NCI-H1105 (cell line): ENCODE measurements at regions not wholly inside any gene's neighbourhood (a gene's known extent, or its start where the extent isn't known, plus 50 kb on each side); places are given as distances from the start of the nearest gene placed in this dataset.

ENCODE experiments used
- DNase-seq: peaks from one replicate; lab custom pipeline; 2025; lab: John Stamatoyannopoulos, UW

DNA sequence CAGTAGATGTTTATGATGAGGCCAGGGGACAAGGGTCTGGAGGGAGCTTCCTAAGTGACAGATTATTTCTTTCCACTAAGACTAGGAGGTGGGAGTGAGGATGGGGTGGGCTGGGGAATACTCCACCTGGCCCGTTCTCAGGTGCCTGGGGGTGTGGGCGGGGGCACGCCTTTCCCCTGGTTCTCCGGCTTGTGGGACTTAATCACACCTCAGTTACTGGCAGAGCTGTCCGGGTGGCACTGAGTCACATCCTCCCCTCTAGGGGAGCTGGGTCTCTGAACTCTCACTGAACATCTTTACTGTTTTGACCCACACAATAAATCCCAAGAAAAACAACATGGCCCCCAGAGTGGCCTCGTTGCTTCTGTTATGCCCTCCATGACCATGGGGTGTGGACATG, 332.8 kb downstream of the MAF start:
- no peak for DNase-seq

DNA sequence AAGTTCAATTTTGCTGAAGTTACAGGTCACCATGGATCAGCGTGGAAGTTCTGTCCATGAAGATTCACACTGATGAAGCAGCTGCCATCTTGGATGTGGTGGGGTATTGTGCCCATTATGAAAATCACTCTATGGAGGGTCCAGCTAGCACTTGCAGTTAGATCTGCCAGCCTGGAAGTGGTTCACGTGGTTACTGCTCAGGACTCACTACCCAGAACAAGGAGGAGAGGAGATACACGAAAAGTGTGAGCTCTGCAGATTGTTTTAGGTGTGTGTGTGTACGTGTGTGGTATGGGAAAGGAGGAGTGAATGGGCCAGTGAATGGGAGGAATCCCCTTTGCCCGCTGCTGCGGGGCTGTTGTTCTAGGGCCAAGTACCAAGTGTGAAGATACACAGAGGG, 333.4 kb downstream of the MAF start:
- no peak for DNase-seq

DNA sequence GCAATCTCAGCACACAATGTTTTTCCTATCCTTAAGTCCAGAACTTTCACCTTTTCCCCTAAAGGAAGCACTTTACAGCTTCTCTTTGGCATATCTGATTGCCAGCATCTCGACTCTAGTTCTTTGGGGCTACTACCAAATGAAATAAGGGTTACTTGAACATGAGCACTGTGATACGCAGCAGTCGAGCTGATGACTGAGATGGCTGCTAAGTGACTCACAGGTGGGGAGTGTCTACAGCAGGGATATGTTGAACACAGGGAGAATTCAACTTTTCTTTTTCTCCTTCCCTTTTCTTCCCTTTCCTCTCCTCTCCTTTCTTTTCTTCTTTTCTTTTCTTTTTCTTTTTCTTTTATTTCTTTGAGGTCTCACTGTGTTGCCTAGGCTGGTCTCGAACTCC, 334.8 kb downstream of the MAF start:
- DNase-seq = no peak

DNA sequence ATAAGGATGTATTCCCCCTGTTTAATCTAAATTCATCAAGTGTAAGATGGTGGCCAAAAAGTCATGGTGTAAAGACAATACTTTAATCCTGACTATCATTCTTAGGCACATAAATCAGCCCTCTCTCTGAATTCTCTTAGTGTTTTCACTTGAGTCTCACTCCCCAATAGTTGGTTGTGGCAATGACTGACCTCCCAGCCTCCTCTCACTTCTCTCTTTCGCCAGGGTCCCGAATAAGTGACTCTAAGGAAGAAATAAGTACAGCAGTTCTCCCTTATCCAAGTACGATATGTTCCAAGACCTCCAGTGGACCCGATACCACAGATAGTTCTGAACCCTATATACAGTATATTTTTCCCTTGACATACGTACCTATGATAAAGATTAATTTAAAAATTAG, 335.3 kb downstream of the MAF start:
- DNase-seq = no peak

DNA sequence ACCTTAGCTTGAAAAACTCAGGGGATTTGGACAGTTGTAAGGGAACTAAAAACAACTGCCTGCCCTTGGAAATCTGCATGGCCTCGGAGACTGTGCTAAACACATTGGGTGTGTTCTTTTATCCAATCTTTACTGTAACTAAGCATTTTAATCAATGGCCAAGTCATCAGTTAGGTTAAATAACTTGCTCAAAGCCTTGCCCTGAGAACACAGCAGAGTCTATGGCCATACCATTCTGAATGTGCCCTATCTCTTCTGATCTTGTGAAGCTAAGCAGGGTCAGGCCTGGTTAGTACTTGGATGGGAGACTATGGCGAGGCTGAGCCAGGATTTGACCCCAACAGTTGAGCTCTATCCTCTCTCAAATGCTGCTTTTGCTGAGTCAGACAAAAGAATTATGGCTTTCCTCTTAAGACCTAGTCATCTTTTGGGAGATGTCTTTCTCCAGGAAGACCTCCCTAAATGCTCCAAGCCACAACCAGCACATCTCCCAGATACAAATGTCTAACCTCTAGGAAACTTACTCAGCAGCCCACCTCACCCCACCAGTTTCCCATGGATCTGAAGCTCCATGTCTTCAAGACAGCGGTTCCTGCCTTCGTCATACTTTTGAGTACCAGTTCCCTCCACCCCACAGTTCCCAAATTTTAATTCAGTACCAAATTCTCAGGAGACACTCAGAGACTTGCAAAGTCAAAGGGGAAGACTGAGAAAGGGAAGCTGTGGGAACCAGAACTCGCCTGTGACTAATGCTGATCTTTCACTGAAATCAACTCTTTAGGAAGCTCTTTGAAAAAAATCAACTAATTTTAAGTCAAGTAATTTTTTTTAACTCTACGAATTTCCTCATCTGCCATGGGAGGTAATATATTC, 336.1 kb downstream of the MAF start:
- DNase-seq = no peak

DNA sequence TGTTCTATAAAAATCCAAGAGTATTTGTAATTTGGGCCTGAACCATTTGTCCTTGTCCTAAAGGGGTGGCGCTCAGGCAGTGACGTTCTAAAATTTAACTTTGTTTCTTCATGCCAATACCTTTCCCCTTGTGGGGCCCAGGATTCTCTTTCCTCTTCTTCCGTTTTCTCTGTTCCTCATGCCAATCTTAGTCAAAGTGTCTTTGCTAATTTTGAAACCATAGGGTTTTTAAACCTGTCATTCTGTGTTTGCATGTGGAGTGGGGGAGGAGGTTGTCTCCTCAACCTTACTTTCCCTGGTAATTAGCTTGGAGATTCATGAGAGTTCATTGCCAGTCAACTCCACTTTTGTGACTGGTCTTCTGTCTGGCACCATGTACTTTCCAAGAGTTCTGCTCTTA, 337.1 kb downstream of the MAF start:
- no peak for DNase-seq
